H9 (cell line): ENCODE measurements at regions not wholly inside any gene's neighbourhood (a gene's known extent, or its start where the extent isn't known, plus 50 kb on each side); places are given as distances from the start of the nearest gene placed in this dataset.

Source experiments
- DNase-seq: peaks from one replicate; pipeline ENCODE4 v3.0.0-alpha.2; 2017
- H2AFZ ChIP-seq: one replicate; pipeline ENCODE4 v1.6.1; 2013; ENCODE audit warnings: mild to moderate bottlenecking, low read length, control low read depth, moderate library complexity
- H2AK5ac ChIP-seq: 2 replicates; pipeline ENCODE4 v1.6.1; 2013; ENCODE audit warnings: low read length, control low read depth, mixed read lengths; ENCODE audit not compliant: insufficient read length
- H2BK120ac ChIP-seq: one replicate; pipeline ENCODE4 v1.6.1; 2013; ENCODE audit warnings: low read depth, mild to moderate bottlenecking, low read length, control low read depth, inconsistent platforms; ENCODE audit not compliant: poor library complexity, severe bottlenecking
- H2BK12ac ChIP-seq: 2 replicates; pipeline ENCODE4 v1.6.1; 2013; ENCODE audit warnings: low read length, control low read depth, mixed read lengths, low read depth; ENCODE audit not compliant: insufficient read length
- H2BK15ac ChIP-seq: 2 replicates; pipeline ENCODE4 v1.6.1; 2013; ENCODE audit warnings: low read depth, low read length, control low read depth
- H2BK20ac ChIP-seq: one replicate; pipeline ENCODE4 v1.6.1; 2013; ENCODE audit warnings: low read depth, mild to moderate bottlenecking, low read length, control low read depth, inconsistent platforms; ENCODE audit not compliant: poor library complexity, severe bottlenecking
- H2BK5ac ChIP-seq: 2 replicates; pipeline ENCODE4 v1.6.1; 2013; ENCODE audit warnings: low read length, control low read depth, mixed read lengths; ENCODE audit not compliant: insufficient read length
- H3K14ac ChIP-seq: 2 replicates; pipeline ENCODE4 v1.6.1; 2013; ENCODE audit warnings: low read length, control low read depth; ENCODE audit not compliant: insufficient read depth
- H3K18ac ChIP-seq: 2 replicates; pipeline ENCODE4 v1.6.1; 2013; ENCODE audit warnings: low read depth, mild to moderate bottlenecking, mixed read lengths, low read length, control low read depth; ENCODE audit not compliant: insufficient read length
- H3K23ac ChIP-seq: 2 replicates; pipeline ENCODE4 v1.6.1; 2013; ENCODE audit warnings: low read length, control low read depth, mixed read lengths, low read depth; ENCODE audit not compliant: insufficient read length
- H3K23me2 ChIP-seq: 2 replicates; pipeline ENCODE4 v1.6.1; 2013; ENCODE audit warnings: low read depth, mild to moderate bottlenecking, mixed read lengths, low read length, control low read depth; ENCODE audit not compliant: insufficient read length, poor library complexity, severe bottlenecking
- H3K27ac ChIP-seq: 2 replicates; pipeline ENCODE4 v1.5.1; 2013; ENCODE audit warnings: low read length, control low read depth, mixed read lengths, low read depth; ENCODE audit not compliant: insufficient read length
- H3K27me3 ChIP-seq: 2 replicates; pipeline ENCODE4 v1.6.1; 2013; ENCODE audit warnings: low read length, control low read depth, inconsistent platforms; ENCODE audit not compliant: insufficient read depth
- H3K4ac ChIP-seq: 2 replicates; pipeline ENCODE4 v1.6.1; 2013; ENCODE audit warnings: low read depth, mild to moderate bottlenecking, control low read depth, inconsistent platforms, low read length, moderate library complexity
- H3K4me1 ChIP-seq: 2 replicates; pipeline ENCODE4 v1.6.1; 2013; ENCODE audit warnings: low read length, control low read depth, inconsistent platforms; ENCODE audit not compliant: insufficient read depth
- H3K4me2 ChIP-seq: 2 replicates; pipeline ENCODE4 v1.6.1; 2013; ENCODE audit warnings: low read length, control low read depth, mixed read lengths; ENCODE audit not compliant: insufficient read length, insufficient read depth
- H3K56ac ChIP-seq: 2 replicates; pipeline ENCODE4 v1.6.1; 2013; ENCODE audit warnings: low read depth, mild to moderate bottlenecking, mixed read lengths, low read length, control low read depth; ENCODE audit not compliant: insufficient read length
- H3K79me1 ChIP-seq: 2 replicates; pipeline ENCODE4 v1.6.1; 2013; ENCODE audit warnings: low read depth, mild to moderate bottlenecking, moderate library complexity, low read length, control low read depth, inconsistent platforms; ENCODE audit not compliant: insufficient read depth, poor library complexity, severe bottlenecking
- H3K79me2 ChIP-seq: 2 replicates; pipeline ENCODE4 v1.6.1; 2013; ENCODE audit warnings: low read length, control low read depth, inconsistent platforms; ENCODE audit not compliant: insufficient read depth
- H3K9ac ChIP-seq: 2 replicates; pipeline ENCODE4 v1.6.1; 2013; ENCODE audit warnings: low read length, control low read depth, mixed read lengths; ENCODE audit not compliant: insufficient read length; ENCODE audit errors: extremely low read depth
- H3K9me3 ChIP-seq: one replicate; pipeline ENCODE4 v1.6.1; 2013; ENCODE audit warnings: low read depth, low read length, inconsistent platforms; ENCODE audit not compliant: control insufficient read depth
- H3T11ph ChIP-seq: one replicate; pipeline ENCODE4 v1.6.1; 2013; ENCODE audit warnings: mild to moderate bottlenecking, low read length, control low read depth, inconsistent platforms
- H4K20me1 ChIP-seq: one replicate; pipeline ENCODE4 v1.6.1; 2013; ENCODE audit not compliant: control insufficient read depth, insufficient read length, insufficient read depth
- H4K5ac ChIP-seq: 2 replicates; pipeline ENCODE4 v1.6.1; 2013; ENCODE audit warnings: low read depth, mild to moderate bottlenecking, mixed read lengths, low read length, control low read depth; ENCODE audit not compliant: insufficient read length
- H4K8ac ChIP-seq: replicated peaks from 2 replicates; pipeline ENCODE4 v1.6.1; 2013; ENCODE audit warnings: low read length, control low read depth, mixed read lengths, low read depth; ENCODE audit not compliant: insufficient read length
- H4K91ac ChIP-seq: 2 replicates; pipeline ENCODE4 v1.6.1; 2013; ENCODE audit warnings: low read depth, mild to moderate bottlenecking, moderate library complexity, mixed read lengths, low read length, control low read depth; ENCODE audit not compliant: insufficient read length
- H3K27ac Mint-ChIP-seq, 3 experiments: 2 replicates in 2 of 3; 3 replicates in 1 of 3; pipeline ENCODE4 v1.8.0; 2020 to 2021; ENCODE audit warnings: mixed read lengths in 3 of 3, mild to moderate bottlenecking in 1 of 3, moderate library complexity in 1 of 3
- H3K27me3 Mint-ChIP-seq: 2 replicates; pipeline ENCODE4 v1.8.0; 2021; ENCODE audit warnings: low read depth, mild to moderate bottlenecking, moderate library complexity, mixed read lengths
- H3K36me3 Mint-ChIP-seq, 3 experiments: 2 replicates in 2 of 3; 3 replicates in 1 of 3; pipeline ENCODE4 v1.8.0; 2020 to 2021; ENCODE audit warnings: low read depth in 3 of 3, mixed read lengths in 3 of 3; ENCODE audit not compliant: insufficient read depth in 1 of 3
- H3K4me1 Mint-ChIP-seq, 2 experiments: 2 replicates each; pipeline ENCODE4 v1.8.0; 2020; ENCODE audit warnings: mixed read lengths in 2 of 2
- H3K4me3 Mint-ChIP-seq, 2 experiments: 2 replicates in 1 of 2; 3 replicates in 1 of 2; pipeline ENCODE4 v1.8.0; 2020 to 2021; ENCODE audit warnings: mild to moderate bottlenecking in 2 of 2, mixed read lengths in 2 of 2, moderate library complexity in 1 of 2
- H3K9me3 Mint-ChIP-seq, 2 experiments: 2 replicates in 1 of 2; 3 replicates in 1 of 2; pipeline ENCODE4 v1.8.0; 2020; ENCODE audit warnings: mild to moderate bottlenecking in 2 of 2, mixed read lengths in 2 of 2, moderate library complexity in 1 of 2
- WGBS: extraction: QIAGEN DNeasy Blood & Tissue Kit; methylation state at CpG from one replicate; pipeline ENCODE4 v1.1.7; 2013; ENCODE audit warnings: missing lambda C conversion rate, low lambda C conversion rate, mixed read lengths; ENCODE audit not compliant: insufficient read length; ENCODE audit errors: extremely low coverage; 5-methylcytosine and 5-hydroxymethylcytosine counted together
- TF ChIP-seq, protein P1 (sequence below): fragments of 200-600 bp; sonication (generic); conservative IDR thresholded peaks from 3 replicates; pipeline ENCODE4 v1.8.0; 2021; ENCODE audit warnings: antibody characterized with exemption, mild to moderate bottlenecking

DNA sequence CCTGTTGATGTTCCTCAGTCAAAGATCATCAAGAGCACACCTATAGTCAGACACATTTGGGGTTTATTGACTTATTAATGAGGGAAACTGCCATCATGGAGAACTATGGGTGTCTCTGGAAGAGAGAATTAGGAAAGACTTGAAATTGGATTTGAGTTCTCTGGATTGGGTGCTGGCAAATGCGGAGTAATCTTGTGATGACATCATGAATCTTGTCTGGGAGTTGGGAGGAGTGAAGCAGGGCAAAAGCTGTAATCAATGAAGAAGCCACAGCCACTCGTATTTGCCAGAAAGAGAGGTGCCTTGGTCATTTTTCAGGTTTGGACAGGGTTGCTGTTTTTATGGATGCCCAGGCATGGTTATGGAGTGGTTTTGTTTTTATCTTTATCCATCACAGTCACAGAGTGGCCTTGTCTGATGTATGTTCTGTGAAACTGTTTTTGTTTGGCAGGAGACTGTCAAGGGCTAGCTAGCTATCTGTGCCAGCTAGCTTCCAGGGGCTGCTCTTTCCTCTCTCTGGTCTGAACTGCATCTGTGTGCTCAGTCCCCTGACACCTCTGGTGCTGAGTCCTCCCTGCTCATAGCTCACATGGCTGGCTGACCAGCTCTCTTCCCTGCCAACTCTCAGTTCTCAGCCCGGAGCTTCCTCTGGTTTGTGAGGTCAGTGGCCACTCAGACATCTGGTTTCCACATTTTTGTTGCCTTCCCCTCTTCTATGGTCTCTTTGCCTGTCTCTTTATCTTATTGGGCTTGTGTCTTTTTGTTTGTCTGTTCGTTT is 193.4 kb upstream of the RMP24 start:
- Mint-ChIP-seq H3K27ac (no peak overlapping the region; a peak in 1 of 7 replicates), H3K27me3 (no peaks in the 10 kb centered on the region; the same call in 1 of the 2 replicates), H3K36me3 (peaks cover 0 to 2% (median 0%) of the 10 kb centered on the region in 3 experiments; a peak in 3 of 7 replicates), H3K4me1 (peaks cover 15 to 21% of the 10 kb centered on the region in 2 experiments), H3K9me3 (no peaks in the 10 kb centered on the region; a peak in 1 of 5 replicates), H3K4me3 (no peak overlapping the region; a peak in 1 of 5 replicates)
- Histone ChIP-seq H3K9me3 (no peaks in the 10 kb centered on the region), H2BK12ac (no peak overlapping the region), H4K20me1 (no peaks in the 10 kb centered on the region), H3K23ac (no peak overlapping the region), H4K8ac (no peak overlapping the region), H2BK20ac (no peak overlapping the region), H2BK120ac (no peak overlapping the region), H4K91ac (no peak overlapping the region), H2BK15ac (no peak overlapping the region), H2AK5ac (no peak overlapping the region), H3K4ac (no peak overlapping the region), H3K4me1 (no peaks in the 10 kb centered on the region), H4K5ac (no peak overlapping the region), H3K27me3 (no peaks in the 10 kb centered on the region), H3K56ac (no peak overlapping the region), H3K23me2 (no peaks in the 10 kb centered on the region), H3K9ac (no peak overlapping the region), H3K79me2 (no peaks in the 10 kb centered on the region), H3K27ac (no peak overlapping the region), H2AFZ (no peak overlapping the region), H3K79me1 (no peaks in the 10 kb centered on the region), H3T11ph (no peak overlapping the region), H3K4me2 (no peak overlapping the region), H2BK5ac (no peak overlapping the region), H3K14ac (no peak overlapping the region), H3K18ac (no peak overlapping the region)
- no peak for DNase-seq
- TF ChIP-seq, protein P1, sequence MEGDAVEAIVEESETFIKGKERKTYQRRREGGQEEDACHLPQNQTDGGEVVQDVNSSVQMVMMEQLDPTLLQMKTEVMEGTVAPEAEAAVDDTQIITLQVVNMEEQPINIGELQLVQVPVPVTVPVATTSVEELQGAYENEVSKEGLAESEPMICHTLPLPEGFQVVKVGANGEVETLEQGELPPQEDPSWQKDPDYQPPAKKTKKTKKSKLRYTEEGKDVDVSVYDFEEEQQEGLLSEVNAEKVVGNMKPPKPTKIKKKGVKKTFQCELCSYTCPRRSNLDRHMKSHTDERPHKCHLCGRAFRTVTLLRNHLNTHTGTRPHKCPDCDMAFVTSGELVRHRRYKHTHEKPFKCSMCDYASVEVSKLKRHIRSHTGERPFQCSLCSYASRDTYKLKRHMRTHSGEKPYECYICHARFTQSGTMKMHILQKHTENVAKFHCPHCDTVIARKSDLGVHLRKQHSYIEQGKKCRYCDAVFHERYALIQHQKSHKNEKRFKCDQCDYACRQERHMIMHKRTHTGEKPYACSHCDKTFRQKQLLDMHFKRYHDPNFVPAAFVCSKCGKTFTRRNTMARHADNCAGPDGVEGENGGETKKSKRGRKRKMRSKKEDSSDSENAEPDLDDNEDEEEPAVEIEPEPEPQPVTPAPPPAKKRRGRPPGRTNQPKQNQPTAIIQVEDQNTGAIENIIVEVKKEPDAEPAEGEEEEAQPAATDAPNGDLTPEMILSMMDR: no peak
- WGBS: no CpG with 5 or more reads among the region's 4 CpGs
